Liver (tissue), 8 donors: ENCODE measurements at regions not wholly inside any gene's neighbourhood (a gene's known extent, or its start where the extent isn't known, plus 50 kb on each side); places are given as distances from the start of the nearest gene placed in this dataset.
A peak's percentile ranks its signal among the peaks of the same experiment; 100 is the strongest.

Experiments used
- DNase-seq: peaks from one replicate; pipeline ENCODE4 v3.0.0-alpha.2; 2017; ENCODE audit warnings: low spot score
- H3K27ac ChIP-seq, 2 donors: one replicate each; pipeline ENCODE4 v1.7.0; 2013; ENCODE audit warnings: inconsistent platforms in 2 of 2, low read length in 2 of 2, control low read depth in 1 of 2, low read depth in 1 of 2, mild to moderate bottlenecking in 1 of 2
- H3K27me3 ChIP-seq, 4 donors: one replicate each; pipeline versions ENCODE4 v1.6.1 to v1.7.0; 2013; ENCODE audit warnings: low read length in 3 of 4, inconsistent platforms in 1 of 4, mild to moderate bottlenecking in 1 of 4, moderate library complexity in 1 of 4; ENCODE audit not compliant: control insufficient read depth in 4 of 4, insufficient read depth in 4 of 4
- H3K36me3 ChIP-seq, 4 donors: one replicate each; pipeline versions ENCODE4 v1.6.1 to v1.7.0; 2013; ENCODE audit warnings: low read length in 3 of 4, mild to moderate bottlenecking in 3 of 4, low read depth in 1 of 4, moderate library complexity in 1 of 4; ENCODE audit not compliant: control insufficient read depth in 4 of 4, insufficient read depth in 3 of 4
- H3K4me1 ChIP-seq, 4 donors: one replicate each; pipeline versions ENCODE4 v1.6.1 to v1.7.0; 2013; ENCODE audit warnings: low read length in 3 of 4, mild to moderate bottlenecking in 3 of 4, moderate library complexity in 1 of 4; ENCODE audit not compliant: control insufficient read depth in 4 of 4, insufficient read depth in 4 of 4
- H3K4me3 ChIP-seq, 3 donors: one replicate each; pipeline versions ENCODE4 v1.6.1 to v1.7.0; 2013; ENCODE audit warnings: low read length in 3 of 3, control low read depth in 1 of 3, low read depth in 1 of 3, mild to moderate bottlenecking in 1 of 3
- H3K9ac ChIP-seq, 2 donors: one replicate each; pipeline ENCODE4 v1.7.0; 2013; ENCODE audit warnings: low read length in 2 of 2, mild to moderate bottlenecking in 2 of 2, moderate library complexity in 2 of 2, control low read depth in 1 of 2, low read depth in 1 of 2
- H3K9me3 ChIP-seq, 4 donors: one replicate each; pipeline versions ENCODE4 v1.6.1 to v1.7.0; 2013; ENCODE audit warnings: low read length in 3 of 4; ENCODE audit not compliant: control insufficient read depth in 4 of 4
- ATF3 ChIP-seq: IDR thresholded peaks from 2 replicates; pipeline ENCODE4 v1.6.1; 2016; ENCODE audit warnings: antibody characterized with exemption
- CTCF ChIP-seq: fragments of 150-350 bp; IDR thresholded peaks from 2 replicates; pipeline ENCODE4 v1.5.1; 2017; ENCODE audit warnings: improper control_type of control experiment, low read depth, low read length; ENCODE audit not compliant: missing input control
- EGR1 ChIP-seq, 2 donors: IDR thresholded peaks; 2 replicates each; pipeline ENCODE4 v1.6.1; 2016 to 2018; ENCODE audit warnings: antibody characterized with exemption in 2 of 2, low read depth in 2 of 2
- FOXA1 ChIP-seq: IDR thresholded peaks from 2 replicates; pipeline ENCODE4 v1.6.1; 2016; ENCODE audit warnings: antibody characterized with exemption
- FOXA2 ChIP-seq: IDR thresholded peaks from 2 replicates; pipeline ENCODE4 v1.6.1; 2016; ENCODE audit warnings: antibody characterized with exemption
- GABPA ChIP-seq, 2 donors: IDR thresholded peaks in 1 of 2; conservative IDR thresholded peaks in 1 of 2; 2 replicates each; pipeline ENCODE4 v1.6.1; 2016; ENCODE audit warnings: antibody characterized with exemption in 2 of 2, mild to moderate bottlenecking in 1 of 2, moderate library complexity in 1 of 2
- HNF4A ChIP-seq, 2 donors: conservative IDR thresholded peaks; 2 replicates each; pipeline ENCODE4 v1.6.1; 2016; ENCODE audit warnings: antibody characterized with exemption in 2 of 2, mild to moderate bottlenecking in 2 of 2
- HNF4G ChIP-seq: IDR thresholded peaks from 2 replicates; pipeline ENCODE4 v1.6.1; 2016; ENCODE audit warnings: antibody characterized with exemption
- JUND ChIP-seq, 2 donors: IDR thresholded peaks; 2 replicates each; pipeline ENCODE4 v1.6.1; 2016; ENCODE audit warnings: antibody characterized with exemption in 2 of 2
- NR2F2 ChIP-seq: IDR thresholded peaks from 2 replicates; pipeline ENCODE4 v1.6.1; 2016; ENCODE audit warnings: antibody characterized with exemption
- RAD21 ChIP-seq, 2 donors: IDR thresholded peaks; 2 replicates each; pipeline ENCODE4 v1.6.1; 2016; ENCODE audit warnings: antibody characterized with exemption in 2 of 2, mild to moderate bottlenecking in 2 of 2
- SP1 ChIP-seq: IDR thresholded peaks from 2 replicates; pipeline ENCODE4 v1.6.1; 2018; ENCODE audit warnings: antibody characterized with exemption, mild to moderate bottlenecking
- TAF1 ChIP-seq: conservative IDR thresholded peaks from 2 replicates; pipeline ENCODE4 v1.6.1; 2016; ENCODE audit warnings: antibody characterized with exemption, mild to moderate bottlenecking
- YY1 ChIP-seq: IDR thresholded peaks from 2 replicates; pipeline ENCODE4 v1.6.1; 2016; ENCODE audit warnings: antibody characterized with exemption, mild to moderate bottlenecking
- ZBTB33 ChIP-seq: IDR thresholded peaks from 2 replicates; pipeline ENCODE4 v1.6.1; 2016; ENCODE audit warnings: antibody characterized with exemption
- WGBS: extraction: QIAGEN DNeasy Blood & Tissue Kit; methylation state at CpG from one replicate; pipeline ENCODE4 v1.1.7; 2013; 5-methylcytosine and 5-hydroxymethylcytosine counted together
- TF ChIP-seq, protein P1 (sequence below): IDR thresholded peaks from 2 replicates; pipeline ENCODE4 v1.6.1; 2016; ENCODE audit warnings: antibody characterized with exemption
- TF ChIP-seq, protein P2 (sequence below): IDR thresholded peaks from 2 replicates; pipeline ENCODE4 v1.6.1; 2016; ENCODE audit warnings: antibody characterized with exemption, mild to moderate bottlenecking
- donor health status: healthy.
- donor health status: healthy.
- donor health status: healthy.
- donor health status: healthy.
- donor health status: healthy.

GRCh38 chr1:193566735-193567134 is 380.3 kb upstream of the B3GALT2 start:
- Histone ChIP-seq H3K9ac (no peak overlapping the region), H3K9me3 (no peaks in the 10 kb centered on the region), H3K36me3 (no peaks in the 10 kb centered on the region), H3K27me3 (no peaks in the 10 kb centered on the region), H3K4me1 (peaks cover 0 to 5% (median under 1%) of the 10 kb centered on the region in 4 donors), H3K4me3 (no peak overlapping the region), H3K27ac (peak overlapping the region in 1 of 2 donors; percentile 28)
- 95% methylated on average over 4 of the region's 4 CpGs for WGBS
- TF ChIP-seq ATF3 (no peak), YY1 (no peak), RAD21 (IDR thresholded peaks at IDR 0.05) (no peak), SP1 (no peak), FOXA2 (no peak), TAF1 (no peak), EGR1 (IDR thresholded peaks at IDR 0.05; ENCODE audit: low read depth in 2 of 2) (no peak), JUND (IDR thresholded peaks at IDR 0.05) (no peak), CTCF (no peak), HNF4G (no peak), NR2F2 (no peak), FOXA1 (no peak), GABPA (IDR thresholded peaks at IDR 0.05 in 1 of 2, conservative IDR thresholded peaks at IDR 0.05 in 1 of 2) (no peak), ZBTB33 (no peak), HNF4A (conservative IDR thresholded peaks at IDR 0.05) (no peak)
- TF ChIP-seq, protein P1, sequence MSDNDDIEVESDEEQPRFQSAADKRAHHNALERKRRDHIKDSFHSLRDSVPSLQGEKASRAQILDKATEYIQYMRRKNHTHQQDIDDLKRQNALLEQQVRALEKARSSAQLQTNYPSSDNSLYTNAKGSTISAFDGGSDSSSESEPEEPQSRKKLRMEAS: no peak
- TF ChIP-seq, protein P2, sequence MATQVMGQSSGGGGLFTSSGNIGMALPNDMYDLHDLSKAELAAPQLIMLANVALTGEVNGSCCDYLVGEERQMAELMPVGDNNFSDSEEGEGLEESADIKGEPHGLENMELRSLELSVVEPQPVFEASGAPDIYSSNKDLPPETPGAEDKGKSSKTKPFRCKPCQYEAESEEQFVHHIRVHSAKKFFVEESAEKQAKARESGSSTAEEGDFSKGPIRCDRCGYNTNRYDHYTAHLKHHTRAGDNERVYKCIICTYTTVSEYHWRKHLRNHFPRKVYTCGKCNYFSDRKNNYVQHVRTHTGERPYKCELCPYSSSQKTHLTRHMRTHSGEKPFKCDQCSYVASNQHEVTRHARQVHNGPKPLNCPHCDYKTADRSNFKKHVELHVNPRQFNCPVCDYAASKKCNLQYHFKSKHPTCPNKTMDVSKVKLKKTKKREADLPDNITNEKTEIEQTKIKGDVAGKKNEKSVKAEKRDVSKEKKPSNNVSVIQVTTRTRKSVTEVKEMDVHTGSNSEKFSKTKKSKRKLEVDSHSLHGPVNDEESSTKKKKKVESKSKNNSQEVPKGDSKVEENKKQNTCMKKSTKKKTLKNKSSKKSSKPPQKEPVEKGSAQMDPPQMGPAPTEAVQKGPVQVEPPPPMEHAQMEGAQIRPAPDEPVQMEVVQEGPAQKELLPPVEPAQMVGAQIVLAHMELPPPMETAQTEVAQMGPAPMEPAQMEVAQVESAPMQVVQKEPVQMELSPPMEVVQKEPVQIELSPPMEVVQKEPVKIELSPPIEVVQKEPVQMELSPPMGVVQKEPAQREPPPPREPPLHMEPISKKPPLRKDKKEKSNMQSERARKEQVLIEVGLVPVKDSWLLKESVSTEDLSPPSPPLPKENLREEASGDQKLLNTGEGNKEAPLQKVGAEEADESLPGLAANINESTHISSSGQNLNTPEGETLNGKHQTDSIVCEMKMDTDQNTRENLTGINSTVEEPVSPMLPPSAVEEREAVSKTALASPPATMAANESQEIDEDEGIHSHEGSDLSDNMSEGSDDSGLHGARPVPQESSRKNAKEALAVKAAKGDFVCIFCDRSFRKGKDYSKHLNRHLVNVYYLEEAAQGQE: no peak
- DNase-seq: no peak
